Neutrophil (primary cell): ENCODE measurements at regions not wholly inside any gene's neighbourhood (a gene's known extent, or its start where the extent isn't known, plus 50 kb on each side); places are given as distances from the start of the nearest gene placed in this dataset.

Experiments
- H3K27ac ChIP-seq: fragments of 200-600 bp; sonication (generic); 2 replicates; pipeline ENCODE4 v1.5.1; 2016; ENCODE audit warnings: mild to moderate bottlenecking, moderate library complexity
- H3K27me3 ChIP-seq: fragments of 200-600 bp; sonication (generic); 2 replicates; pipeline ENCODE4 v1.6.0; 2016; ENCODE audit warnings: mild to moderate bottlenecking
- H3K36me3 ChIP-seq: fragments of 200-600 bp; sonication (generic); 2 replicates; pipeline ENCODE4 v1.5.1; 2017
- H3K4me1 ChIP-seq, 2 experiments: fragments of 200-600 bp in 1 of 2; sonication (generic) in 1 of 2; 1 replicate in 1 of 2; 2 replicates in 1 of 2; pipeline versions ENCODE4 v1.5.1 to v1.6.1; 2013 to 2016; ENCODE audit warnings: low read depth in 1 of 2, low read length in 1 of 2, mild to moderate bottlenecking in 1 of 2, moderate library complexity in 1 of 2; ENCODE audit not compliant: control insufficient read depth in 1 of 2, insufficient read depth in 1 of 2
- H3K4me3 ChIP-seq, 2 experiments: fragments of 200-600 bp in 1 of 2; sonication (generic) in 1 of 2; 1 replicate in 1 of 2; 2 replicates in 1 of 2; pipeline ENCODE4 v1.5.1; 2013 to 2016; ENCODE audit warnings: low read depth in 1 of 2, low read length in 1 of 2, mild to moderate bottlenecking in 1 of 2, moderate library complexity in 1 of 2
- H3K9me3 ChIP-seq: fragments of 200-600 bp; sonication (generic); 2 replicates; pipeline ENCODE4 v1.5.1; 2016
- TF ChIP-seq, protein P1 (sequence below): fragments of 200-600 bp; sonication (generic); IDR thresholded peaks from 2 replicates; pipeline ENCODE4 v1.5.1; 2016; ENCODE audit warnings: antibody characterized with exemption

DNA sequence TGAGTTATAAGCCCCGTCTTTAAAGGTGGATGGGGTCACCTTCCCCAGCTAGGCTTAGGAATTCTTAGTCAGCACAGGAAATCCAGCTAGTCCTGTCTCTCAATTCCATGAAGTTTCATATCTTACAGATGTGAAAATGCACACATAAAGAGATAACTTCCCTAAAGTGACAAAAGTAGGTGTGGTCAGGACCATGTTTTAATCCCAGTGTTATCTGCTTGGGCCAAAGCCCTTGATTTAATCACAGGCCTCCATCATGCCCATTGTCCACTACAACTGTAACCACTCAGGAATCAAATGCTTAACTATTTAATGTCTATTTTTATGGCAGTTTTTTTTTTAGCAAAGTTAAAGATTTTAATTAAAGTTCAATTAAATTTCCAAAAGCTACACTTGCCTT, 194.4 kb upstream of the BTG1 start:
- no peak overlapping the region for H3K27ac ChIP-seq
- H3K9me3 ChIP-seq, result no peaks in the 10 kb centered on the region
- no peaks in the 10 kb centered on the region for H3K36me3 ChIP-seq
- TF ChIP-seq, protein P1, sequence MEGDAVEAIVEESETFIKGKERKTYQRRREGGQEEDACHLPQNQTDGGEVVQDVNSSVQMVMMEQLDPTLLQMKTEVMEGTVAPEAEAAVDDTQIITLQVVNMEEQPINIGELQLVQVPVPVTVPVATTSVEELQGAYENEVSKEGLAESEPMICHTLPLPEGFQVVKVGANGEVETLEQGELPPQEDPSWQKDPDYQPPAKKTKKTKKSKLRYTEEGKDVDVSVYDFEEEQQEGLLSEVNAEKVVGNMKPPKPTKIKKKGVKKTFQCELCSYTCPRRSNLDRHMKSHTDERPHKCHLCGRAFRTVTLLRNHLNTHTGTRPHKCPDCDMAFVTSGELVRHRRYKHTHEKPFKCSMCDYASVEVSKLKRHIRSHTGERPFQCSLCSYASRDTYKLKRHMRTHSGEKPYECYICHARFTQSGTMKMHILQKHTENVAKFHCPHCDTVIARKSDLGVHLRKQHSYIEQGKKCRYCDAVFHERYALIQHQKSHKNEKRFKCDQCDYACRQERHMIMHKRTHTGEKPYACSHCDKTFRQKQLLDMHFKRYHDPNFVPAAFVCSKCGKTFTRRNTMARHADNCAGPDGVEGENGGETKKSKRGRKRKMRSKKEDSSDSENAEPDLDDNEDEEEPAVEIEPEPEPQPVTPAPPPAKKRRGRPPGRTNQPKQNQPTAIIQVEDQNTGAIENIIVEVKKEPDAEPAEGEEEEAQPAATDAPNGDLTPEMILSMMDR, result no peak
- H3K4me1 ChIP-seq, result peaks cover 0 to 7% of the 10 kb centered on the region in 2 experiments
- no peak overlapping the region for H3K4me3 ChIP-seq
- no peaks in the 10 kb centered on the region for H3K27me3 ChIP-seq

DNA sequence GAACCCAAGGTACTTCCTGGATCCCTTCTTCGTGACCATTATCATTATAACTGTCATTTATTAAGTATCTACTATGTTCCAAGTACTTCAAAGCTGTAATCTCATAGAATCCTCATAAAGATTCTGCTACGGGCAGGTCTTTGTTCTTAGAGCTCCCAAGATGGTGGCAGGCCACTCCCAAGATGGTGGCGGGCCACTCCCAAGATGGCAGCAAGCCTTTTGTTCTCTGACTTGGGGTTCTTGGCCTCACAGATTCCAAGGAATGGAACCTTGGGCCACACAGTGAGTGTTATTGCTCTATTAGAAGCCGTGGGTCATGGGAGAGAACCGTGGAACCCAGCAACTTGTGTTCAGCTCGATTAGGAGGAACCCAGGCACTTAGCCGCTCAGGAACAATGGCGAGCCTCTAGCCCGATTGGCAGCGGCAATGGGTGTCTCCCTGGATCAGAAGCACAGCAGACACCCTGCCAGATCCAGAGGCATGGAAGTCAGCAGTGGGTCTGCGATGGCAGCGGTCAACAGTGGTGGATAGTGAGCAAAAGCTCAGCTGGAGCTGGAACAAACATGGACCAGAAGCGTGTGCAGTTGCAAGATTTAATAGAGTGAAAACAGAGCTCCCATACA, 193.7 kb upstream of the BTG1 start:
- Histone ChIP-seq H3K27ac (no peak overlapping the region), H3K4me1 (peaks cover 0 to 7% of the 10 kb centered on the region in 2 experiments), H3K27me3 (no peaks in the 10 kb centered on the region), H3K9me3 (no peaks in the 10 kb centered on the region), H3K36me3 (no peaks in the 10 kb centered on the region), H3K4me3 (no peak overlapping the region)
- TF ChIP-seq, protein P1, result no peak

DNA sequence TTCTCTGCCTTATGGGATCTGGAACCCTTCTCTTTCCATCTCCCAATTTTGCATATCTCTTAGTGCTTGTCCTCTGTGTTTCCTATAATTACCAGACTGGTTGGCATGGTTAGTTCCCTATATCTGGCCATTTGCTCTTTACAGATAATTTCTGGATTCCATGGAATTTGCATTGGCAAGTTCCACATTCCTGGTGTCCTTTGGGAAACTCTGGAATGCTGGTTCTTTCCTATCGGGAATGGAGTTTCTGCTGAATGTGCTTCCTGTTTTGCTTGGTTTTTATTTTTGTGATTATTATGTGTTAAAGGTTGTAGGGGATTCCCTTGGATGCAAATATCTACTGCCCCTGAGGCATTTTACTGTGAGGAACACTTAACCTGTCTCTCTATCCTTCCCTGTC, 193.0 kb upstream of the BTG1 start:
- Histone ChIP-seq H3K9me3 (no peaks in the 10 kb centered on the region), H3K27me3 (no peaks in the 10 kb centered on the region), H3K36me3 (no peaks in the 10 kb centered on the region), H3K4me1 (peaks cover 0 to 7% of the 10 kb centered on the region in 2 experiments), H3K27ac (no peak overlapping the region), H3K4me3 (no peak overlapping the region)
- TF ChIP-seq, protein P1, result no peak

- H3K4me1 ChIP-seq, result peaks cover 0 to 7% of the 10 kb centered on the region in 2 experiments
- H3K36me3 ChIP-seq, result no peaks in the 10 kb centered on the region
- H3K4me3 ChIP-seq, result no peak overlapping the region
- no peak overlapping the region for H3K27ac ChIP-seq
- H3K27me3 ChIP-seq, result no peaks in the 10 kb centered on the region
- TF ChIP-seq, protein P1, result no peak
- H3K9me3 ChIP-seq, result no peaks in the 10 kb centered on the region
These were observed 192.5 kb upstream of the BTG1 start for GRCh38 chr12:92338102-92338501.

DNA sequence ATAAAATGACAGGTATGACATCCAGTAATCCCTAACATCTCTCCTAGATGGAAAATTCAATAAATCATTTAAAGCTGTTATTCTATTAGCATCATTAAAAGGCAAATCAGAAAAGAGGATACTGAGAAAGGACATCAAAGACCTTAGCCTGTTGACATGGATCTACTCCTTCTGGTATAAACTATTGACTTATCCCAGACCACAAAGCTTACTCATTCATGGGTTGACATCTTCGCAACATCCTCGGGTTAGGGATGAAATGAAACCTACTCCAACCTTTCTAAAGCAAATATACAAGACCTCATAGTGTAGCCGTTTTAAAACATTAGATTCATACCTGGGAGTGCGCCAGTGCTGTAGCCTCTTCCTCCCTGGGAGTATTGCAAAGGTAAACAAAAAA, 191.5 kb upstream of the BTG1 start:
- Histone ChIP-seq H3K36me3 (no peaks in the 10 kb centered on the region), H3K4me3 (no peak overlapping the region), H3K9me3 (no peaks in the 10 kb centered on the region), H3K27me3 (no peaks in the 10 kb centered on the region), H3K4me1 (peaks cover 0 to 7% of the 10 kb centered on the region in 2 experiments), H3K27ac (no peak overlapping the region)
- TF ChIP-seq, protein P1, result no peak
